ENCODE measurements at regions not wholly inside any gene's neighbourhood (a gene's known extent, or its start where the extent isn't known, plus 50 kb on each side); places are given as distances from the start of the nearest gene placed in this dataset.
"Not testable (repeated sequence)": the region's sequence is repeated elsewhere in the genome, so short reads cannot be mapped to it uniquely, and the experiment has no call there.

DNA sequence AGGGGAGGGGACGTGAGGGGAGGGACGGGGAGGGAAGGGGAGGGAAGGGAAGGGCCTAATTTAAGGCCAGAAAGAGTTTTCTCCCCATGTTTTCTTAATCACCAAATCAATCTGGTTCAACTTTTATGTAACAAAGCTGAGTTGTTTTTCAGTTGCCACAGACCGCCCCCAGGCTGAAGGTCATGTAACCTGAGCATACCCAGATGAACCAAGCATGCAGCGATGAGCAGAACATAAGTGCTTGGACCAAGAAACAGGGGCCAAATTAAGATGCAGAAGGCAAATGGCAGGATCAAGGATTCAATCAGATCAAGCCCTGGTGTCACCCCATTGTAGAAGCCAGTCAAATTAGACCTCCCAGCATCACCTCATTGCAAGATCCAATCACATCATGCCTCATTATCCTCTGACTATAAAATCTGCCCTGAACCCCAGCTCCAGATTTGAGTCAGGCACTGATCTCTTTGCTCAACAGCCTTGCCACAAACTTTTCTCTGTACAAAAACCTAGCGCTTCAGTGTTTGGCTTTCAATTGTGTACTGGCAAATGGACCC lies 113.5 kb upstream of the TNPO1 start:
- no peaks in the 10 kb centered on the region for H3K79me1 ChIP-seq (ENCODE audit: insufficient read depth, low read depth, low read length, poor library complexity, severe bottlenecking)
- no peaks in the 10 kb centered on the region for H3K4me1 ChIP-seq (ENCODE audit: insufficient read depth, low read length)
- H3K56ac ChIP-seq (ENCODE audit: insufficient read length, low read depth, low read length) = no peak overlapping the region
- Mint-ChIP-seq H3K4me1 (0 out of 4 replicates have a peak, but pooled peaks cover 0 to 5% of the 10 kb centered on the region in 2 experiments), H3K27ac (peak overlapping the region in 1 of 3 experiments; percentile 62; a peak in 1 of 7 replicates), H3K4me3 (no peak overlapping the region), H3K9me3 (peaks cover 2 to 3% of the 10 kb centered on the region in 2 experiments; a peak in 3 of 5 replicates), H3K27me3 (ENCODE audit: low read depth) (peaks cover 3% of the 10 kb centered on the region; the same call in 1 of the 2 replicates), H3K36me3 (ENCODE audit: insufficient read depth in 1 of 3, low read depth in 3 of 3) (peaks cover 0 to 2% (median 0%) of the 10 kb centered on the region in 3 experiments; a peak in 1 of 7 replicates)
- H3K4me2 ChIP-seq (ENCODE audit: insufficient read depth, insufficient read length, low read length) = no peak overlapping the region
- H3K9ac ChIP-seq (ENCODE audit: extremely low read depth, insufficient read length, low read length) = no peak overlapping the region
- no peak for DNase-seq
- H3K27ac ChIP-seq (ENCODE audit: insufficient read length, low read depth, low read length) = no peak overlapping the region
- no peak overlapping the region for H2BK120ac ChIP-seq (ENCODE audit: low read depth, low read length, poor library complexity, severe bottlenecking)
- no peak overlapping the region for H3T11ph ChIP-seq (ENCODE audit: low read length)
- no peak overlapping the region for H2BK12ac ChIP-seq (ENCODE audit: insufficient read length, low read depth, low read length)
- H4K8ac ChIP-seq (replicated peaks; ENCODE audit: insufficient read length, low read depth, low read length) = no peak overlapping the region
- H4K20me1 ChIP-seq (ENCODE audit: control insufficient read depth, insufficient read depth, insufficient read length) = no peaks in the 10 kb centered on the region
- no peak overlapping the region for H3K18ac ChIP-seq (ENCODE audit: insufficient read length, low read depth, low read length)
- no peak overlapping the region for H3K23ac ChIP-seq (ENCODE audit: insufficient read length, low read depth, low read length)
- peak overlapping the region; percentile 69 for H2AFZ ChIP-seq (ENCODE audit: low read length)
- H2BK5ac ChIP-seq (ENCODE audit: insufficient read length, low read length) = no peak overlapping the region
- no peak overlapping the region for H2AK5ac ChIP-seq (ENCODE audit: insufficient read length, low read length)
- H2BK15ac ChIP-seq (ENCODE audit: low read depth, low read length) = no peak overlapping the region
- no peak for TF ChIP-seq CTCF (conservative IDR thresholded peaks at IDR 0.05)
- H3K27me3 ChIP-seq (ENCODE audit: insufficient read depth, low read length) = no peaks in the 10 kb centered on the region; the same call in 1 of the 2 replicates
- WGBS (ENCODE audit: extremely low coverage, insufficient read length, low lambda C conversion rate) = no CpG with 5 or more reads among the region's 5 CpGs
- H3K9me3 ChIP-seq (ENCODE audit: control insufficient read depth, low read depth, low read length) = no peaks in the 10 kb centered on the region
- no peaks in the 10 kb centered on the region for H3K23me2 ChIP-seq (ENCODE audit: insufficient read length, low read depth, low read length, poor library complexity, severe bottlenecking)
- no peak overlapping the region for H2BK20ac ChIP-seq (ENCODE audit: low read depth, low read length, poor library complexity, severe bottlenecking)
- H3K79me2 ChIP-seq (ENCODE audit: insufficient read depth, low read length) = no peaks in the 10 kb centered on the region
- no peak overlapping the region for H3K14ac ChIP-seq (ENCODE audit: insufficient read depth, low read length)
- no peak overlapping the region for H4K91ac ChIP-seq (ENCODE audit: insufficient read length, low read depth, low read length)
- H4K5ac ChIP-seq (ENCODE audit: insufficient read length, low read depth, low read length) = no peak overlapping the region
- no peak overlapping the region for H3K4ac ChIP-seq (ENCODE audit: low read depth, low read length)

DNA sequence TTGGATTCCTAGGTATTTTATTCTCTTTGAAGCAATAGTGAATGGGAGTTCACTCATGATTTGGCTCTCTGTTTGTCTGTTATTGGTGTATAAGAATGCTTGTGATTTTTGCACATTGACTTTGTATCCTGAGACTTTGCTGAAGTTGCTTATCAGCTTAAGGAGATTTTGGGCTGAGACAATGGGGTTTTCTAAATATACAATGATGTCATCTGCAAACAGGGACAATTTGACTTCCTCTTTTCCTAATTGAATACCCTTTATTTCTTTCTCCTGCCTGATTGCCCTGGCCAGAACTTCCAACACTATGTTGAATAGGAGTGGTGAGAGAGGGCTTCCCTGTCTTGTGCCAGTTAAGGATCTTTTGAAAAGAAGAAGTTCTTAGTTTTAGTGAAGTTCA lies 114.4 kb upstream of the TNPO1 start:
- H3K9me3 Mint-ChIP-seq; H3K4me2 ChIP-seq (ENCODE audit: insufficient read depth, insufficient read length, low read length); H4K91ac ChIP-seq (ENCODE audit: insufficient read length, low read depth, low read length); H3K27ac ChIP-seq (ENCODE audit: insufficient read length, low read depth, low read length); DNase-seq; H2AK5ac ChIP-seq (ENCODE audit: insufficient read length, low read length); H4K5ac ChIP-seq (ENCODE audit: insufficient read length, low read depth, low read length); H3K4ac ChIP-seq (ENCODE audit: low read depth, low read length); H3K18ac ChIP-seq (ENCODE audit: insufficient read length, low read depth, low read length); H3K23ac ChIP-seq (ENCODE audit: insufficient read length, low read depth, low read length); H2BK5ac ChIP-seq (ENCODE audit: insufficient read length, low read length); H3K9ac ChIP-seq (ENCODE audit: extremely low read depth, insufficient read length, low read length); H2BK120ac ChIP-seq (ENCODE audit: low read depth, low read length, poor library complexity, severe bottlenecking); H3K4me1 ChIP-seq (ENCODE audit: insufficient read depth, low read length); H4K20me1 ChIP-seq (ENCODE audit: control insufficient read depth, insufficient read depth, insufficient read length); H3K56ac ChIP-seq (ENCODE audit: insufficient read length, low read depth, low read length); H3T11ph ChIP-seq (ENCODE audit: low read length); H3K79me1 ChIP-seq (ENCODE audit: insufficient read depth, low read depth, low read length, poor library complexity, severe bottlenecking); H3K9me3 ChIP-seq (ENCODE audit: control insufficient read depth, low read depth, low read length); H3K36me3 Mint-ChIP-seq (ENCODE audit: insufficient read depth in 1 of 3, low read depth in 3 of 3); H3K27me3 ChIP-seq (ENCODE audit: insufficient read depth, low read length); H2BK15ac ChIP-seq (ENCODE audit: low read depth, low read length); H3K27me3 Mint-ChIP-seq (ENCODE audit: low read depth); H3K4me3 Mint-ChIP-seq; H4K8ac ChIP-seq (replicated peaks; ENCODE audit: insufficient read length, low read depth, low read length); H2AFZ ChIP-seq (ENCODE audit: low read length); H3K23me2 ChIP-seq (ENCODE audit: insufficient read length, low read depth, low read length, poor library complexity, severe bottlenecking); H2BK20ac ChIP-seq (ENCODE audit: low read depth, low read length, poor library complexity, severe bottlenecking); H3K79me2 ChIP-seq (ENCODE audit: insufficient read depth, low read length); H3K14ac ChIP-seq (ENCODE audit: insufficient read depth, low read length); H2BK12ac ChIP-seq (ENCODE audit: insufficient read length, low read depth, low read length); H3K27ac Mint-ChIP-seq; H3K4me1 Mint-ChIP-seq: not testable (repeated sequence)

All from H9 (cell line).